ENCODE measurements at regions not wholly inside any gene's neighbourhood (a gene's known extent, or its start where the extent isn't known, plus 50 kb on each side); places are given as distances from the start of the nearest gene placed in this dataset.

DNA sequence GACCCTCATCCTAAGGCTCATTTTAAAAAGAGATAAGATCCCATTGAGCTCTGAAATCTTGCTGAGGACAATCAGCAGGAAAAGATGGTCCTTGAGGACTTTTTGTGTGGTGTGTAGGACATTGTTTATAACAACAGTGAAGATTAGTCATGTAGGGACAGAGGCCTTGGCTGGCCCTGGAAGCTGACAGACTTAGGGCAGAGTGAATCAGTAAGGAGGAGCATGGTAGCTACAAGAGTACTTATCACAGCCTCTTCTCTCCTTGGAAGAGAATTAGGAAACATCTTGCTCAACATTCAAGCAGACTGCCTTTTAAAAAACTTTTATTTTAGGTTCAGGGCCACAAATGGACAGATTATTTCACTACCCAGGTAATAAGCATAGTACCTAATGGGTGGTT, 665.9 kb upstream of the SALL1 start:
- TF ChIP-seq EZH2 (IDR thresholded peaks at IDR 0.05; ENCODE audit: low read depth, unreplicated experiment) = no peak
- TF ChIP-seq, protein P1, sequence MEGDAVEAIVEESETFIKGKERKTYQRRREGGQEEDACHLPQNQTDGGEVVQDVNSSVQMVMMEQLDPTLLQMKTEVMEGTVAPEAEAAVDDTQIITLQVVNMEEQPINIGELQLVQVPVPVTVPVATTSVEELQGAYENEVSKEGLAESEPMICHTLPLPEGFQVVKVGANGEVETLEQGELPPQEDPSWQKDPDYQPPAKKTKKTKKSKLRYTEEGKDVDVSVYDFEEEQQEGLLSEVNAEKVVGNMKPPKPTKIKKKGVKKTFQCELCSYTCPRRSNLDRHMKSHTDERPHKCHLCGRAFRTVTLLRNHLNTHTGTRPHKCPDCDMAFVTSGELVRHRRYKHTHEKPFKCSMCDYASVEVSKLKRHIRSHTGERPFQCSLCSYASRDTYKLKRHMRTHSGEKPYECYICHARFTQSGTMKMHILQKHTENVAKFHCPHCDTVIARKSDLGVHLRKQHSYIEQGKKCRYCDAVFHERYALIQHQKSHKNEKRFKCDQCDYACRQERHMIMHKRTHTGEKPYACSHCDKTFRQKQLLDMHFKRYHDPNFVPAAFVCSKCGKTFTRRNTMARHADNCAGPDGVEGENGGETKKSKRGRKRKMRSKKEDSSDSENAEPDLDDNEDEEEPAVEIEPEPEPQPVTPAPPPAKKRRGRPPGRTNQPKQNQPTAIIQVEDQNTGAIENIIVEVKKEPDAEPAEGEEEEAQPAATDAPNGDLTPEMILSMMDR (conservative IDR thresholded peaks at IDR 0.05; ENCODE audit: low read depth in 2 of 2) = no peak
- no peak for TF ChIP-seq EZH2phosphoT487 (IDR thresholded peaks at IDR 0.05; ENCODE audit: unreplicated experiment)
- no peak for TF ChIP-seq POLR2AphosphoS5 (IDR thresholded peaks at IDR 0.05; ENCODE audit: low read depth)
- TF ChIP-seq, protein P2, sequence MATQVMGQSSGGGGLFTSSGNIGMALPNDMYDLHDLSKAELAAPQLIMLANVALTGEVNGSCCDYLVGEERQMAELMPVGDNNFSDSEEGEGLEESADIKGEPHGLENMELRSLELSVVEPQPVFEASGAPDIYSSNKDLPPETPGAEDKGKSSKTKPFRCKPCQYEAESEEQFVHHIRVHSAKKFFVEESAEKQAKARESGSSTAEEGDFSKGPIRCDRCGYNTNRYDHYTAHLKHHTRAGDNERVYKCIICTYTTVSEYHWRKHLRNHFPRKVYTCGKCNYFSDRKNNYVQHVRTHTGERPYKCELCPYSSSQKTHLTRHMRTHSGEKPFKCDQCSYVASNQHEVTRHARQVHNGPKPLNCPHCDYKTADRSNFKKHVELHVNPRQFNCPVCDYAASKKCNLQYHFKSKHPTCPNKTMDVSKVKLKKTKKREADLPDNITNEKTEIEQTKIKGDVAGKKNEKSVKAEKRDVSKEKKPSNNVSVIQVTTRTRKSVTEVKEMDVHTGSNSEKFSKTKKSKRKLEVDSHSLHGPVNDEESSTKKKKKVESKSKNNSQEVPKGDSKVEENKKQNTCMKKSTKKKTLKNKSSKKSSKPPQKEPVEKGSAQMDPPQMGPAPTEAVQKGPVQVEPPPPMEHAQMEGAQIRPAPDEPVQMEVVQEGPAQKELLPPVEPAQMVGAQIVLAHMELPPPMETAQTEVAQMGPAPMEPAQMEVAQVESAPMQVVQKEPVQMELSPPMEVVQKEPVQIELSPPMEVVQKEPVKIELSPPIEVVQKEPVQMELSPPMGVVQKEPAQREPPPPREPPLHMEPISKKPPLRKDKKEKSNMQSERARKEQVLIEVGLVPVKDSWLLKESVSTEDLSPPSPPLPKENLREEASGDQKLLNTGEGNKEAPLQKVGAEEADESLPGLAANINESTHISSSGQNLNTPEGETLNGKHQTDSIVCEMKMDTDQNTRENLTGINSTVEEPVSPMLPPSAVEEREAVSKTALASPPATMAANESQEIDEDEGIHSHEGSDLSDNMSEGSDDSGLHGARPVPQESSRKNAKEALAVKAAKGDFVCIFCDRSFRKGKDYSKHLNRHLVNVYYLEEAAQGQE (IDR thresholded peaks at IDR 0.05; ENCODE audit: unreplicated experiment) = no peak
- TF ChIP-seq STAT1 (IDR thresholded peaks at IDR 0.05; ENCODE audit: unreplicated experiment) = no peak
